A673 (cell line): ENCODE measurements at regions not wholly inside any gene's neighbourhood (a gene's known extent, or its start where the extent isn't known, plus 50 kb on each side); places are given as distances from the start of the nearest gene placed in this dataset.

Experiments used
- BruUV-seq: library from RNA; stranded (reverse); fragments of 400-500 nt; replicated peaks from 2 replicates; lab custom pipeline; 2021; lab: Mats Ljungman, UMichigan
- CTCF ChIA-PET: fragments of 300-600 bp; sonication (Branson Sonifier 250); formaldehyde crosslinking; loops from one replicate; lab custom pipeline; 2022; ENCODE audit warnings: antibody characterized with exemption; lab: Charles Lee
- POLR2A ChIA-PET: fragments of 300-600 bp; sonication (Branson Sonifier 250); formaldehyde crosslinking; loops from one replicate; lab custom pipeline; 2022; ENCODE audit warnings: antibody characterized with exemption; ENCODE audit not compliant: low non-redundant PET; lab: Charles Lee
- DNase-seq: peaks from one replicate; pipeline ENCODE4 v3.0.0-alpha.2; 2015; ENCODE audit warnings: low spot score
- H3K27ac ChIP-seq: fragments of 200-600 bp; sonication (generic); 2 replicates; pipeline ENCODE4 v1.5.1; 2016; ENCODE audit warnings: mixed run types, low read depth, mild to moderate bottlenecking, mixed read lengths, antibody characterized with exemption, low read length; ENCODE audit not compliant: poor library complexity, severe bottlenecking
- H3K27me3 ChIP-seq: fragments of 200-600 bp; sonication (generic); replicated peaks from 2 replicates; pipeline ENCODE4 v1.6.1; 2017; ENCODE audit warnings: mixed run types, low read depth, mild to moderate bottlenecking, mixed read lengths, antibody characterized with exemption, low read length; ENCODE audit not compliant: insufficient read depth, poor library complexity
- H3K36me3 ChIP-seq: fragments of 200-600 bp; sonication (generic); 2 replicates; pipeline ENCODE4 v1.6.1; 2016; ENCODE audit warnings: mixed run types, mild to moderate bottlenecking, mixed read lengths, antibody characterized with exemption, low read length; ENCODE audit not compliant: insufficient read depth, poor library complexity, severe bottlenecking
- H3K4me1 ChIP-seq: fragments of 200-600 bp; sonication (generic); 2 replicates; pipeline ENCODE4 v1.6.1; 2017; ENCODE audit warnings: mixed run types, mild to moderate bottlenecking, mixed read lengths, antibody characterized with exemption, low read length; ENCODE audit not compliant: insufficient read depth, poor library complexity, severe bottlenecking
- H3K4me3 ChIP-seq: fragments of 200-600 bp; sonication (generic); 2 replicates; pipeline ENCODE4 v1.5.1; 2016; ENCODE audit warnings: low read depth, mixed run types, mild to moderate bottlenecking, mixed read lengths, low read length; ENCODE audit not compliant: poor library complexity, severe bottlenecking
- H3K9me3 ChIP-seq: fragments of 200-600 bp; sonication (generic); 2 replicates; pipeline ENCODE4 v1.6.1; 2016; ENCODE audit warnings: mixed run types, low read depth, mild to moderate bottlenecking, mixed read lengths, antibody characterized with exemption, low read length; ENCODE audit not compliant: poor library complexity, severe bottlenecking
- CTCF ChIP-seq: fragments of 300-800, 200-600 bp; sonication (generic); conservative IDR thresholded peaks from 2 replicates; pipeline ENCODE4 v1.5.1; 2017; ENCODE audit warnings: low read depth, mild to moderate bottlenecking, antibody characterized with exemption, low read length, moderate library complexity, mixed read lengths
- EZH2 ChIP-seq: fragments of 200-600 bp; sonication (generic); IDR thresholded peaks from 2 replicates; pipeline ENCODE4 v1.6.1; 2017; ENCODE audit warnings: borderline replicate concordance, low read depth, mild to moderate bottlenecking, mixed read lengths, antibody characterized with exemption, low read length; ENCODE audit not compliant: poor library complexity, severe bottlenecking
- intact Hi-C: fragments of 100-400 bp; cut with micrococcal nuclease; formaldehyde crosslinking; loops from one replicate; pipeline ENCODE4 v1.10.0; 2022; ENCODE audit not compliant: unreplicated experiment

- POLR2A ChIA-PET = no interaction called here
- H3K4me1 ChIP-seq = peaks cover 13% of the 10 kb centered on the region
- CTCF ChIA-PET = no interaction called here
- TF ChIP-seq CTCF = no peak
- TF ChIP-seq EZH2 = no peak
- intact Hi-C loops = no loop called here
- H3K9me3 ChIP-seq = no peaks in the 10 kb centered on the region
- no TSS peak for BruUV-seq
- H3K36me3 ChIP-seq = no peaks in the 10 kb centered on the region
- no peaks in the 10 kb centered on the region for H3K27me3 ChIP-seq
- H3K4me3 ChIP-seq = no peak overlapping the region
- no peak for DNase-seq
- H3K27ac ChIP-seq = no peak overlapping the region
Measured at GRCh38 chr3:187996609-187997008, 157.3 kb upstream of the LPP start.

GRCh38 chr3:187997490-187997889 is 156.5 kb upstream of the LPP start:
- intact Hi-C loops = no loop called here
- ChIA-PET CTCF (no interaction called here), POLR2A (no interaction called here)
- Histone ChIP-seq H3K4me1 (peaks cover 13% of the 10 kb centered on the region), H3K27me3 (no peaks in the 10 kb centered on the region), H3K36me3 (no peaks in the 10 kb centered on the region), H3K9me3 (no peaks in the 10 kb centered on the region), H3K27ac (no peak overlapping the region), H3K4me3 (no peak overlapping the region)
- no peak for TF ChIP-seq EZH2
- TF ChIP-seq CTCF = no peak
- DNase-seq = no peak
- BruUV-seq = no TSS peak

GRCh38 chr3:187997946-187998561 is 155.9 kb upstream of the LPP start:
- H3K9me3 ChIP-seq = no peaks in the 10 kb centered on the region
- no TSS peak for BruUV-seq
- TF ChIP-seq CTCF (no peak), EZH2 (no peak)
- ChIA-PET POLR2A (no interaction called here), CTCF (no interaction called here)
- H3K27me3 ChIP-seq = no peaks in the 10 kb centered on the region
- intact Hi-C loops = no loop called here
- H3K4me3 ChIP-seq = no peak overlapping the region
- DNase-seq = no peak
- H3K4me1 ChIP-seq = peaks cover 13% of the 10 kb centered on the region
- H3K27ac ChIP-seq = no peak overlapping the region
- H3K36me3 ChIP-seq = no peaks in the 10 kb centered on the region
